ENCODE measurements at regions not wholly inside any gene's neighbourhood (a gene's known extent, or its start where the extent isn't known, plus 50 kb on each side); places are given as distances from the start of the nearest gene placed in this dataset.
"Not testable (repeated sequence)": the region's sequence is repeated elsewhere in the genome, so short reads cannot be mapped to it uniquely, and the experiment has no call there.

- H3K4me1 ChIP-seq = no peaks in the 10 kb centered on the region
- DNase-seq = no peak
- H3K4me3 ChIP-seq = no peak overlapping the region
- TF ChIP-seq POLR2A (IDR thresholded peaks at IDR 0.05) = no peak
- TF ChIP-seq CTCF (IDR thresholded peaks at IDR 0.05) = no peak
- H3K9me3 ChIP-seq = no peaks in the 10 kb centered on the region
- no peak overlapping the region for H3K27ac ChIP-seq
- H3K27me3 ChIP-seq = no peaks in the 10 kb centered on the region
- no peaks in the 10 kb centered on the region for H3K36me3 ChIP-seq
These were observed 369.1 kb upstream of the GRM7 start for GRCh38 chr3:6491768-6492167.

GRCh38 chr3:6492306-6492705 is 368.6 kb upstream of the GRM7 start:
- TF ChIP-seq CTCF (IDR thresholded peaks at IDR 0.05) = no peak
- no peak for TF ChIP-seq POLR2A (IDR thresholded peaks at IDR 0.05)
- no peaks in the 10 kb centered on the region for H3K36me3 ChIP-seq
- no peak overlapping the region for H3K27ac ChIP-seq
- no peaks in the 10 kb centered on the region for H3K4me1 ChIP-seq
- H3K4me3 ChIP-seq = no peak overlapping the region
- H3K9me3 ChIP-seq = no peaks in the 10 kb centered on the region
- no peaks in the 10 kb centered on the region for H3K27me3 ChIP-seq
- no peak for DNase-seq

DNA sequence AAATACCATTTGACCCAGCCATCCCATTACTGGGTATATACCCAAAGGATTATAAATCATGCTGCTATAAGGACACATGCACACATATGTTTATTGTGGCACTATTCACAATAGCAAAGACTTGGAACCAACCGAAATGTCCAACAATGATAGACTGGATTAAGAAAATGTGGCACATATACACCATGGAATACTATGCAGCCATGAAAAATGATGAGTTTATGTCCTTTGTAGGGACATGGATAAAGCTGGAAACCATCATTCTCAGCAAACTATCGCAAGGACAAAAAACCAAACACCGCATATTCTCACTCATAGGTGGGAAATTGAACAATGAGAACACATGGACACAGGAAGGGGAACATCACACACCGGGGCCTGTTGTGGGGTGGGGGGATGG is 362.0 kb upstream of the GRM7 start:
- H3K27me3 ChIP-seq, H3K27ac ChIP-seq, H3K9me3 ChIP-seq, DNase-seq, H3K36me3 ChIP-seq, H3K4me1 ChIP-seq, H3K4me3 ChIP-seq: not testable (repeated sequence)

GRCh38 chr3:6504347-6504746 is 356.6 kb upstream of the GRM7 start:
- no peak for DNase-seq
- Histone ChIP-seq H3K4me1 (no peaks in the 10 kb centered on the region), H3K27me3 (no peaks in the 10 kb centered on the region), H3K36me3 (no peaks in the 10 kb centered on the region), H3K9me3 (no peaks in the 10 kb centered on the region), H3K4me3 (no peak overlapping the region), H3K27ac (no peak overlapping the region)
- TF ChIP-seq CTCF (IDR thresholded peaks at IDR 0.05) = no peak
- TF ChIP-seq POLR2A (IDR thresholded peaks at IDR 0.05) = no peak

DNA sequence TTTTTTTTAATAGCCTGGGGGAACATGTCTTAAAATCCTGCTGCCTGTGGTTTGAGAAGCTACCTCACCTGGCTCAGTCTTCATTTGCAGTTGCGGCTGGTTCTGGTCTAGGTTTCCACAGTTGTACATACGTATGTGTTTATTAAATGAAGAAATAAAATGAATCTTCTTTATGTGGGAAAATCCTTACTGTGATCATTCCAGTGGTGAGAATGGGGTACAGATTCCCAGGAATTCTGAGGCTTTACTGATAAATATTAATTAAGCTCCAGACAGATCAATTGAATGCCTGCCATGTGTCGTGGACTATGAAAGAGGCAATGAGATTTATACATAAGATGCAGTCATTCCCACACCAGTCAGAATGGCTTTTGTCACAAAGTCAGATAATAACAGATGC is 356.1 kb upstream of the GRM7 start:
- DNase-seq = no peak
- H3K36me3 ChIP-seq = no peaks in the 10 kb centered on the region
- TF ChIP-seq POLR2A (IDR thresholded peaks at IDR 0.05) (no peak), CTCF (IDR thresholded peaks at IDR 0.05) (no peak)
- no peak overlapping the region for H3K4me3 ChIP-seq
- no peaks in the 10 kb centered on the region for H3K4me1 ChIP-seq
- H3K9me3 ChIP-seq = no peaks in the 10 kb centered on the region
- no peak overlapping the region for H3K27ac ChIP-seq
- no peaks in the 10 kb centered on the region for H3K27me3 ChIP-seq

DNA sequence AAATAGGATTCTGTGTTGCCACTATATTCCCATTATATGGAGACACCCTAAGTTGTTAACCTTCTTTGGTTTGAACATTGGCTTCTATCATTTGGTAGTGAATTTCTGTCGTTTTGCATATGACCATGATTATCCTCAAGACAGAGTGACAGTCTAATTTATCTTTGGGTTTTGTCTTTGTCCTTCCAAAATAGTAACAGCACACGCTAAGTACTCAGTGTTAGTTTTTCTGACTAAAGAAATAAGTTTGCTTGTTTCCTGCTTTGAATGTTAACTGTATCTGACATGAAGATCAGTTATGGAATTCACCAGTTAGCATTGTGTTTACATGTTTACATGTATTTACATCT is 352.5 kb upstream of the GRM7 start:
- Histone ChIP-seq H3K4me1 (no peaks in the 10 kb centered on the region), H3K9me3 (no peaks in the 10 kb centered on the region), H3K36me3 (no peaks in the 10 kb centered on the region), H3K27me3 (no peaks in the 10 kb centered on the region), H3K27ac (no peak overlapping the region), H3K4me3 (no peak overlapping the region)
- TF ChIP-seq POLR2A (IDR thresholded peaks at IDR 0.05) (no peak), CTCF (IDR thresholded peaks at IDR 0.05) (no peak)
- no peak for DNase-seq

All from Peyer's patch (tissue), 4 donors.